GM18861 (cell line): ENCODE measurements at regions not wholly inside any gene's neighbourhood (a gene's known extent, or its start where the extent isn't known, plus 50 kb on each side); places are given as distances from the start of the nearest gene placed in this dataset.
"Not testable (repeated sequence)": the region's sequence is repeated elsewhere in the genome, so short reads cannot be mapped to it uniquely, and the experiment has no call there.

Source experiments
- ATAC-seq: cut with Tn5 transposase; IDR thresholded peaks from one replicate; pipeline ENCODE4 v1.9.1; 2021; ENCODE audit not compliant: unreplicated experiment

DNA sequence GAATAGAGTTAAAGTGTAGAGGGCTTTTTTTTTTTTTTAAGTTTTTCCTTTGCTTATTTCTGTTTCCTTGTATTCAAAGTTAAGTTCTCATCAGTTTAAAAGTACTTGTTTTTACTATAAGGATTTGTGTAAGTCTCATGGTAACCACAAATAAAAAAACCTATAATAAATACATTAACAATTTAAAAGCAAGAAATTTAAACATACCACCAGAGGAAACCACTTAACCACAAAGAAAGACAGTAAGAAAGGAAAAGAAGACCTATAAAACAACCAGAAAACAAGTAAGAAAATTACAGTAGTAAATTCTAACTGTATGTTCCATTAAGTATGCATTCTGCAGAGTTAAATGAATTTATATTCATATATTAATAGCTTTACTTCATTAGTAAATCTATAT is 999.1 kb upstream of the ATXN8OS start:
- ATAC-seq = no peak

DNA sequence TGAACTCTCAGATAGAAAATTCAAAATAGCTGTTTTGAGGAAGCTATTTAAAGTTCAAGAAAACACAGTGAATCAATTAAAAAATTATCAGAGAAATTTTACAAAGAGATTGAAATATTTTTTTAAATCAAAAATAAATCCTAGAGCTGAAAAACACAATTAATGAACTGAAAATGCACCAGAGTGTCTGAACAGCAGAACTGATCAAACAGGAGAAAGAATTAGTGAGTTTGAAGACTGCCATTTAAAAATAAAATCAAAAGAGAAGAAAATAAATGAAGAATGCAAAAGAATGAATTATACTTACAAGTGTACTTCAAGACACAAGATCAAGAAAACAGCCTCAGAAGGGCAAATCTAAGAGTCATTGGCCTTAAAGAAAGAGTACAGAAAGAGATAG is 1000.2 kb upstream of the ATXN8OS start:
- no peak for ATAC-seq

DNA sequence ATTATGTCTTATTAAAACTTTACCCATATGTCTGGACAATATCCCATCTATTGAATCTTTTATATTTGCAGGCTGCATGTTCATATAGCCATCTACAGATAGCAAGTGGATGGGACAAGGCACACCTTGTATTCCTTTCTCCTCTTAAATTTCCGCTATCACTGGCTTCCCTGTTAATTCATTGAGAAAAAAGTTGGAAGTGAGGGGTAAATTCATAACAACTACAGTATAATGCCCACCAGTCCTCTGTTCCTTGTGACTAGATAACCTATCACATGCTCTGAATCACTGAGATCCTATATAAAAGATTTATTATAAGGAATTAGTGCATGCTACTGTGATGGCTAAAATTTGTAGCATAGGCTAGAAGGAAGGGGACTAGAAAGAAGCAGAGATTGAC is 1005.8 kb upstream of the ATXN8OS start:
- no peak for ATAC-seq

DNA sequence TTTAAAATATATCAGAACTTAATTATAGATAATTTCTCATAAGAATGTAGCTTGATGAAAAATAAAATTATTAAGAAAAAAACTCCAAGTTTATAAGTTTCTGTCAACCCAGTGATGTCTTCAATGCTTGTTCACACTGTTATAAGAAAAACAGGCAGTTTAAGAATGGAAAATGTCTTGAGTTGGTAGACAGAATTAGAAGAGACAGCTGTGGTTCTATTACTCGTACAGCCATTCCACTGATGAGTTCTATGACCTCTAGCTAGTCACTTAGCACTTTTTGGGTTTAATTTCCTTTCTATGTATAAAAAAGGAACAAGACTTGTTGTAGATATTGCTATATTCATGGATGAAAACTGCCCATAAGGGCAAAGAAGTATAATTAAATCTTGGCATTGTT is 1013.1 kb upstream of the ATXN8OS start:
- no peak for ATAC-seq

DNA sequence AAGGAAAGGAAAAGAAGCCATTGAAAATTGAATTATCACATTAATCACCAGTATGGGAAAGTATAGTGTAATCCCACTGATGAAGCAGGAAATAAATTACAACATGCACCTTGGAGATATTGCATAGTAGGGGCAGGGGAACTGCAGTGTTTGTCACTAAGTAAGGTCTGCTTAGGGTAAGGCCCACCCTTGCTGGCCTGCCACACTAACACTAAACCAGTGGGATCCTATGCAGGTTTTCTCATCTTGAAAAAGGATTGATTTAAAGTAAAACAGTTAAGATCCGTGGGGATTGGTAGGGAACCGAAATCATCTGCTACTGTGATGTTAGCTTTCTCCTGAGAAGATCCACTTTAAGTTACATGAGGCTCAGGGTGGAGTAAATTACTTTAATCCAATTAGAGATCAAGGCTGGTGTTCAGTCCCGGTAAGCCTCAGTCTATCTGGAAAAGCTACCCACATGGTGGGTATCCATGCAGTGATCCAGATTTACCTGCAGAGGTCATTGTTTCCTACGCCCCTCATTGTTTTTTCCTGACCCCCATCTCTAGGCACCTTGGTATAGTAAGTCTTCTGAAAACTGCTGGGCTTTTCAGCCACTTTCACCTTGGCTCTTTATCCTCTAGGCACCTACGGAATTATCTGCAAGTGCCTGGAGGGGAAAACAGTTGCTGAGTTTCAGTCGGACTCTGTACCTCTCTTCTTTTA is 1014.9 kb upstream of the ATXN8OS start:
- ATAC-seq = no peak

DNA sequence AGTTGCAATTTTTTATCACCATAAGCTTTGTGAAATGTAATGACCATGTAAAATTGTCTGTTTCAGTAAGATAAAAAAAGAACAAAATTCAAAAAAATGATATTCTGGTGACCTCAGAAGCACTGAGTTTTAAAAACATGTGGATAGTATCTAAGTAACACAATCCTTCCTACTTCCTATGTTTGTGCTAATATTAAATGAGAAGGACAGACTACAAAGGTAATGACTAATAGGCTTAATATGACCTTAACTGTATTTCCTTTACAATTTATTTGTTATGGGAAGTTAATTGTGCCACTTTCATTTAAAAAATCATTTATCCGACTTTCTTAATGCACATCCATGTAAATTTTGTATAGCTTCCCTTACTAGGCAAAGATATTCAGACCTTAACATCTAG is 1030.4 kb upstream of the ATXN8OS start:
- no peak for ATAC-seq

DNA sequence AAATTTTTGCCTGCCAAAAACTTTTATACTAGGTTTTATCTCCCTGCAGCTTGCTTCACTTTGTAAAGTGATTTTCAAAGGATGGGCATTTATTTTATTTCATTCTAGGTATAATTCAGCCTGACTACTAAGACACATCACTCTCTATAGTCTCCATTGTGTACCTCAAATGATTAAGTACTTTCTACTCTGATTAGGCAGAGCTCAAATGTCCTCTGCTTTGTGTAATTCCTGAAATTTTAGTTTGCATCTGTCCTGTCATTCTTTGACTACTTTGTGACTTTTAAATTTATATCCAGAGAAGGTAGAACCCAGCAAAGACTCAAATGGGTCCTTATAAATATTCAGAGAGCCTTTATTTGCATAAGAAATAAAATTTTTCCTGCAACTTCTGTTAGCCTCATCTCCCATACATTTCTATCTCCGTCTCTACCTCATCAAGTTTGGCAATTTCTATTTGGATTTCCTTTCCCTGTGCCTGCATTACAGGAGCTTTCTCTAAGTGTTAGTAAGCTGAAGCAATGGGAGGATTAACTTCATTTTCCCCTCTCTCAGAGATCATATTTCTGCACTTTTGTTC is 1038.0 kb upstream of the ATXN8OS start:
- ATAC-seq = no peak

DNA sequence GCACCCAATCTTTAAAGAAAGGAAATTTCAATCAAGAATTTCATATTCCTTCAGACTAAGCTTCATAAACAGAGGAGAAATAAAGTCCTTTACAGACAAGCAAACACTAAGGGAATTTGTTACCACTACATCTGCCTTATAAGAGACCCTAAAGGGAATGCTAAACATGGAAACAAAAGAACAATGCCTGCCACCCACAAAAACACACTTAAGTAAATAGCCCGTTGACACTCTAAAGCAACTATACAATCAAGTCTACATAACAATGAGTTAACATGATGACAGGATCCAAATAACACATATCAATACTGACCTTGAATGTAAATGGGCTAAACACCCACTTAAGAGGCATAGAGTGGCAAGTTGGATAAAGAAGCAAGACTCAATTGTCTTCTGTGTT is 1056.9 kb upstream of the ATXN8OS start:
- ATAC-seq = no peak

DNA sequence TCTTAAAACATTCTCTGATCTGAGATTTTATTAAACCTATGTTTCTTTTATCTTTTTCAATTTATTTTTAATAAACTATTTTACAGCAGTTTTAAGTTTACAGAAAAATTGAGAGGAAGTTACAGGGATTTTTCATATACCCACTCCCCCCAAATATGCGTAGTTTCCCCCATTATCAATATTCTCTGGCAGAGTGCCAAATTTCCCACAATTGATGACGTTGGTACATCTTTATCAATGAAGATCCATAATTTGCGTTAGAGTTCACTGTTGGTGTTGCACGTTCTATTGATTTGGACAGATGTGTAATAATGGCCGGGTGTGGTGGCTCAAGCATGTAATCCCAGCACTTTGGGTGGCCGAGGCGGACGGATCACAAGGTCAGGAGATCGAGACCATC is 1063.0 kb upstream of the ATXN8OS start:
- no peak for ATAC-seq

DNA sequence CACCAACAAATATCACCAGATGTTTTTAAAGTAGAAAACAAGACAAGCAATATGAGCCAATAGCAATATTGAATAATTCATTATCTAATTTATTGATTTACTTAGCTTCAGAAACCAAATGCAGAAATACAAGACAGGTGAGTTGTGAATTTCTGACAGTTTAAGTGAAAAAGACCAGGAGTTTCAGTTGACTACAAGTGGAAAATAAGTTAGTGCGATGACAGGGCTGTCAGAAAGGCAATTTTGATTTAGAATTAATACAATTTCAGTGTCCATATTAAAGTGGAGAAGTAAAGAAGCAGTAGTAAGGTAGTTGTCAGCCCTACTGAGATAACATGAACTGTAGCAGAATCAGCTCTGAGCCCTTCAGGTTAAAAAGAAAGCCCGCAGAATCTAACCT is 1066.7 kb upstream of the ATXN8OS start:
- ATAC-seq = no peak

DNA sequence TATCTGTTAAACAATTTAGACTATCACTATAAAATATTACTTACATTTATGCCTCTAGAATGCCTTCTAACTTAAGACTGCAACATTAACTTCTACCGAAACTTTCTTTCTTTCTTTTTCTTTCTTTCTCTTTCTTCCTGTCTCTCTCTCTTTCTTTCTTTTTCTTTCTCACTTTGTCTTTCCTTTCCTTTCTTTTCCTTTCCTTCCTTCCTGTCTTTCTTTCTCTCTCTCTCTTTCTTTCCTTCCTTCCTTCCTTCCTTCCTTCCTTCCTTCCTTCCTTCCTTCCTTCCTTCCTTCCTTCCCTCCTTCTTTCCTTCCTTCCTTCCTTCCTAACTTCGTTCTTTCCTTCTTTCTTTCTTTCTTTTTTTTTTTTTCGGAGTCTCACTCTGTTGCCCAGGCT is 1071.9 kb upstream of the ATXN8OS start:
- no peak for ATAC-seq

DNA sequence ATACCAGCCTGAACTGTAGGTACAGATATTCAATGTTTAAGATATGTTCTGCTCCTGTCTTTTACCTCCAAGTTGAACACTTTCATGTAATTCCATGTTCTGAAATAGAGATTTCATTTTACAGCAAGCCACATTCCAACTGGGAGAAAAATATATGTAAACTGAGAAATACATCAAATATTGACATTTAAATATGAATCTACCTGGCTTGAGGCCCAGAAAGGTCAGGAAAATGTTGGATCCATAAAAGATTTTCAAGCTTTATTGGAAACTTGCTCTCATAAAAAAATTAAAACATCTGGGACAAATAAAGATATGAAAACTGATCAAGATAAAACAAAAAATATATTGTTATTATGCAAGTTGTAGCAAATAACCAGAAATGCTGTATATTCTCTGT is 1078.7 kb upstream of the ATXN8OS start:
- ATAC-seq = no peak

DNA sequence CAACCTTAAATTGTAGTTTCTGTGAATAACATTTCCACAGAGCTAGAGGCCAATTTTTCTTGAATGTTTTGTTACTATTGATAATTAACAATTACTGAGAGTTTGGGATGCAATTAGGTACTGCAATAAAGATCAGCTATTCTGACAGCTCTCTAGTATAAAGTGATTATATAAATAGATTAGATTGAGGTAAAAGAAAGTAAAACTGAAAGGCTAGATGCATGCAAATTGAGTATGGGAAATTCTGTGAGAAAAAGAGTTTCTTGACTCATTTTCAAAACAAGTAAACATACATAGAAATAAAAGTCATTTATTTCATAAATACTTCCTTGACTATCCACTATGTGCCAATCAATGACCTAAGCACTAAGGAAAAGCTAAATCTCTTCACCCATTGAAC is 1087.5 kb upstream of the ATXN8OS start:
- no peak for ATAC-seq

DNA sequence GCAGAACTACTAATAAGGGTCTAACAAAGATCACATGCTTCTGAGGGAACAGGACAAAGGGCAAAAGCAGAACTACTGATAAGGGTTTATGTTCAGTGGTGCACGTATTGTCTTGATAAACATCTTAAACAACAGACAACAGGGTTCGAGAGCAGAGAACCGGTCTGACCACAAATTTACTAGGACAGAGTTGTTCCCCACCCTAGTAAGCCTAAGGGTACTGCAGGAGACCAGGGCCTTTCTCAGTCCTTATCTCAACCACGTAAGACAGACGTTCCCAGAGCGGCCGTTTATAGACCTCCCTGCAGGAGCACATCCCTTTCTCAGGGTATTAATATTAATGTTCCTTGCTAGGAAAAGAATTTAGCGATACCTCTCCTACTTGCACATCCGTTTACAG is 1089.5 kb upstream of the ATXN8OS start:
- not testable (repeated sequence) for ATAC-seq

DNA sequence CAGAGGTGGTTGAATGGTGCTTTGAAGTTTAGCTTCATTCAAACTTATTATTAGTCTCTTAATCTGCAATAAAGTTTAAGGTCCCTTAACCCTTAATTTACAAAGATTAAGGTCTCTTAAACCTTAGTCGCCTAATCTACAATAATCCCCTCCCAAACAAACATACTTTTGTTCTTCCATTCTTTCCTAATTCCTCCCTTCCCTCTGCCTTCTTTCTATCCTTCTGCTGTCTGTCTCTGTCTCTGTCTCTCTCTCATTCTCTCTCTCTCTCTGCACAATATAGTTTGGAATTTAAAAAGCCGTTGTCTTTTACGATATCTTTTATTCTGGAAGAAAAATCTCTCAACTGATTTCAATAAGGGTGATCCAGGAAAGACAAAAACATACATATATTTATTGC is 1096.8 kb upstream of the ATXN8OS start:
- ATAC-seq = no peak

DNA sequence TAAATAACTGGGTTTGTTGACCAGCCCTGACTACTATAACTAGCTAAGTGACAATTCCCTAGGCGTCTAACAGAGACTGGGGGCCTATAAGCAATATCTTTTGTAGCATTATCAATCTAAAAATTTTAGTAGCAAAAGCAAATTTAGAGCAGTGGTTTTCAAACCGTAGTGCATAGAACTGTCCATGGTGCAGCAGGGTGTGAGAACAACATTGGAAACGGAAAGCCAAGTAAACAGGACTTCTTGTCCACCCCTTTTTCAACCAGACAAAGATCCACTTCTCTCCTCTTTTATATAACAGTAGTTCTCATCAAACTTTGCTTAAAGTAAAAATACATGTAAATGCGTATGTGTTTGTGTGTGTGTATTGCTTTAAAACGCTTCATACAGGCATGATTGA is 1099.1 kb upstream of the ATXN8OS start:
- no peak for ATAC-seq

DNA sequence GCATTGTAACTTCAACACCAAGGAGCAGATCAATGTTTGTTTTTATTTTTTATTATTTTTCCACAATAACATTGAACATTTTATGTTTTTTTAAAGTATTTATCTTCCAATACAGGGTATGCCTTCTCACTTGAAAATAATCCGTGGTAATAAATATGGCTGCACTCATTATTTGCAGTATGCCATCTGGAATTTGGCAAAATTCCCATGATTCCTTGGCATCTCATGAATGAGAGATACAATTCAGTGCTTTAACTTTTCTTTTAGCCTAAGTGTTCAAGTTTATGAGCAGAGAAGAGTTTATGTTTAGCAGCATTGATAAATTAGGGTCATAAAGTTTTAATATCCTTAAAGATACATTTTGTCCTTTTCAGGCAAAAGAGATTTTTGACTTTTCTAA is 1109.6 kb upstream of the ATXN8OS start:
- ATAC-seq = no peak

DNA sequence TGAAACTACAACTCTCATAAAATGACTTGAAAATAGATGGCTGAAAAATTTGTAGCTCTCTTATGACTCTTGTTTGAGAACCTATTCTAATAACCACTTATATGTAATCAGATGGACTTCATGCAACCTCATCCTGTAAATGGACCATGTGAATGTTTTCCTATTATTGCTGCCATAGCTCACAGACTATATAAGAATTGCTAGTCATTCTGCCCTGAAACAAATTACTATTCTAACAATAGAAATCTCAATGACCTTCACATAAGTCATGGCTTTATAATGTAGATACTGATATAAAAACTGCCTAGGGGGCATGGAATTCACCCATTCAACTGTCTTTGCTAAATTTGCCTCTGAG is 1111.0 kb upstream of the ATXN8OS start:
- no peak for ATAC-seq

DNA sequence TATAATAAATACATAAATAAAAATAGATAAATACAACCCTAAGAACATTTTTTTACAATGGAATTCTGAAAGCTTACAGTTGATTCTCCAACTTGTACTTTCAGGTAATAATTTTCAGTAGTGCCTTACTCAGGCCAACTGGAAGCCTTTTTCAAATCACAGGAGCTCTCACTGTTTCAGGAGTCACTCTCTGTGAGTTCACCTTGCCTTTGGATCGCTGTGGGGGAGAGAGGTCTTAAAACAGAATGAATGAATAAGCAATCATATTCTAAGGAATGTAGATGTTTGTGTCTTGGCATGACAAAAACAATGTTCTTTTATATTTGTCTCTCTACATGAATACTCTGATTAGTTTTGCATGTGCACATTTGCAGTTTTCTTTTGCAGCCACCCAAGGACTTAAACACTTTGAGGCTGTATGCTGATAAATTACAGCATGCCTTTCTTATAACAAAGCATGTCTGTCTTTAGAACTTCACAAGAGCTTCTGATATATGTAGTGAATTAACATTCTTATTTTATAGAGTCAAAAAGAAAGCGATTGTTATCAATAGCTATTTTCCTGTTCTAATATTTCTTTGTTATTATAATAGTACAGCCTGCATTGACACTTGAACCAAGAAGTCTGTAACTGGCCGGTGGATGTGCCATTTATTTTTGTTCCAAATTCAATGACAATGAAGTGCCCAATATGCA is 1111.5 kb upstream of the ATXN8OS start:
- no peak for ATAC-seq

DNA sequence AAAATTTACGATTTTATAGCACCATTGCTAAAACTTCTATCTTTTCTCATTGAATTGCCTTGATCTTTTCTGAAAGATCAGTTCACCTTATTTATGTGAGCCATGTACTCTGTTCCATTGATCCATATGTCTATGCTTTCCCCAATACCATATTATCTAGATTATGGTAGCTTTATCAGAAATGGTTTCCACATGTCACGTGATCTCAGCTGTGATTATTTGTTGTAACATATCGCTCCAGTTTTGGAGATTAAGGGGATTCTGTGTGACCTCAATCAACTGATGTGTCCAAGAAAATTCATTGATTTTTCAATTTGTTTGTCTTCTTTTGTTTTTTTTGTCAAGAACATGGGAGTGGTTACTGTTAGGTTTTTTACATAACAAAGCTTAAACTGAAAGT is 1114.5 kb upstream of the ATXN8OS start:
- no peak for ATAC-seq

DNA sequence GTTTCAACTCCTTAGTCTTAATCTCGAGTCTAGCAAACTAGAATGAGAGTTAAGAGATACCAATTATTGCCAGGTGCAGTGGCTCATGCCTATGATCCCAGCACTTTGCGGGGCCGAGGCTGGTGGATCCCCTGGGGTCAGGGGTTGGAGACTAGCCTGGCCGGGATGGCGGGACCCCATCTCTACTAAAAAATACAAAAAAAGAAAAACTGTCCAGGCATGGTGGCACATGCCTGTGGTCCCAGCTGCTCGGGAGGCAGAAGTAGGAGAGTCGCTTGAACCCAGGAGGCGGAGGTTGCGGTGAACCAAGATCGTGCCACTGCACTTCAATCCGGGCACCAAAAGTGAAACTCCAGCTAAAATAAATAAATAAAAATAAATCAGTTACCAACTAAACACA is 1119.5 kb upstream of the ATXN8OS start:
- ATAC-seq = no peak

DNA sequence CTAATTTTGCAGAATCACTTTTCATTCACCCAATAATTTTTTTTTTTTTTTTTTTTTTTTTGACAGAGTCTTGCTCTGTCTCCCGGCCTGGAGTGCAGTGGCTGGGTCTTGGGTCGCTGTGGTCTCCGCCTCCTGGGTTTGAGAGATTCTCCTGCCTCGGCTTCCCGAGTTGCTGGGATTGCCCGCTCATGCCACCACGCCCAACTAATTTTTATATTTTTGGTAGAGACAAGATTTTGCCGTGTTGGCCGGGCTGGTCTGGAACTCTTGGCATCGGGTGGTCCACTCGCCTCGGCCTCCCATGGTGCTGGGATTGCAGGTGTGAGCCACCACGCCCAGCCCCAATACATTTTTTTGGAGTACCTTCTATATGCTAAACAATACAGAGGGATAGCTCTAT is 1120.0 kb upstream of the ATXN8OS start:
- ATAC-seq = no peak
